ENCODE measurements at regions not wholly inside any gene's neighbourhood (a gene's known extent, or its start where the extent isn't known, plus 50 kb on each side); places are given as distances from the start of the nearest gene placed in this dataset.

- no peak for TF ChIP-seq CTCF (IDR thresholded peaks at IDR 0.05)
- TF ChIP-seq POLR2A (IDR thresholded peaks at IDR 0.05): no peak
Measured at GRCh38 chr18:76227759-76228158, 267.3 kb downstream of the ZNF516 start.
